GM23338 (cell line): ENCODE measurements at regions not wholly inside any gene's neighbourhood (a gene's known extent, or its start where the extent isn't known, plus 50 kb on each side); places are given as distances from the start of the nearest gene placed in this dataset.

Source experiments
- ATAC-seq: fragments of 200-7000 bp; cut with Tn5 transposase; 3 replicates; pipeline ENCODE4 v1.9.1; 2020
- DNase-seq: peaks from one replicate; pipeline ENCODE4 v3.0.0-alpha.2; 2015; ENCODE audit warnings: low spot score
- H2AFZ ChIP-seq: fragments of 200-600 bp; sonication (generic); 2 replicates; pipeline ENCODE4 v1.8.0; 2016; ENCODE audit warnings: antibody characterized with exemption, mild to moderate bottlenecking, moderate library complexity
- H3F3A ChIP-seq: fragments of 200-600 bp; sonication (generic); replicated peaks from 2 replicates; pipeline ENCODE4 v1.8.0; 2017; ENCODE audit warnings: antibody characterized with exemption, mixed run types, low read depth
- H3K27ac ChIP-seq: fragments of 200-600 bp; sonication (generic); 2 replicates; pipeline ENCODE4 v1.6.1; 2016; ENCODE audit warnings: low read depth
- H3K27me3 ChIP-seq: fragments of 200-600 bp; sonication (generic); 2 replicates; pipeline ENCODE4 v1.8.0; 2016; ENCODE audit warnings: mild to moderate bottlenecking, mixed run types, moderate library complexity; ENCODE audit not compliant: insufficient read depth
- H3K36me3 ChIP-seq: fragments of 200-600 bp; sonication (generic); 2 replicates; pipeline ENCODE4 v1.8.0; 2016; ENCODE audit warnings: mild to moderate bottlenecking; ENCODE audit not compliant: insufficient read depth
- H3K4me1 ChIP-seq: fragments of 200-600 bp; sonication (generic); 2 replicates; pipeline ENCODE4 v1.8.0; 2016; ENCODE audit warnings: mild to moderate bottlenecking, moderate library complexity; ENCODE audit not compliant: insufficient read depth
- H3K4me2 ChIP-seq: fragments of 200-600 bp; sonication (generic); 2 replicates; pipeline ENCODE4 v1.7.1; 2017; ENCODE audit warnings: mixed run types
- H3K4me3 ChIP-seq: fragments of 200-600 bp; sonication (generic); 2 replicates; pipeline ENCODE4 v1.6.1; 2016; ENCODE audit warnings: mixed run types
- H3K79me2 ChIP-seq: fragments of 200-600 bp; sonication (generic); replicated peaks from 2 replicates; pipeline ENCODE4 v1.8.0; 2017; ENCODE audit warnings: mild to moderate bottlenecking; ENCODE audit not compliant: insufficient read depth
- H3K9me2 ChIP-seq: fragments of 200-600 bp; sonication (generic); 2 replicates; pipeline ENCODE4 v1.8.0; 2017; ENCODE audit not compliant: insufficient read depth
- H4K20me1 ChIP-seq: fragments of 200-600 bp; sonication (generic); replicated peaks from 2 replicates; pipeline ENCODE4 v1.8.0; 2017; ENCODE audit warnings: mild to moderate bottlenecking; ENCODE audit not compliant: insufficient read depth
- H3K27ac Mint-ChIP-seq: 2 replicates; pipeline ENCODE4 v1.8.0; 2020; ENCODE audit warnings: inconsistent platforms, mild to moderate bottlenecking, moderate library complexity, mixed read lengths
- H3K27me3 Mint-ChIP-seq: 3 replicates; pipeline ENCODE4 v1.8.0; 2022; ENCODE audit warnings: low read depth, mild to moderate bottlenecking, moderate library complexity, mixed read lengths, inconsistent platforms; ENCODE audit not compliant: insufficient read depth, poor library complexity
- H3K36me3 Mint-ChIP-seq: 3 replicates; pipeline ENCODE4 v1.8.0; 2021; ENCODE audit warnings: low read depth, mild to moderate bottlenecking, inconsistent platforms, moderate library complexity, mixed read lengths
- H3K4me1 Mint-ChIP-seq: 3 replicates; pipeline ENCODE4 v1.8.0; 2020; ENCODE audit warnings: mild to moderate bottlenecking, inconsistent platforms, mixed read lengths
- H3K4me3 Mint-ChIP-seq: 3 replicates; pipeline ENCODE4 v1.8.0; 2021; ENCODE audit warnings: moderate library complexity, mild to moderate bottlenecking, inconsistent platforms, mixed read lengths
- H3K9me3 Mint-ChIP-seq: 3 replicates; pipeline ENCODE4 v1.8.0; 2020; ENCODE audit warnings: moderate library complexity, mild to moderate bottlenecking, inconsistent platforms, mixed read lengths
- EZH2 ChIP-seq: fragments of 200-600 bp; sonication (generic); IDR thresholded peaks from one replicate; pipeline ENCODE4 v1.8.0; 2017; ENCODE audit warnings: antibody characterized with exemption, mild to moderate bottlenecking, low read depth; ENCODE audit not compliant: unreplicated experiment
- EZH2phosphoT487 ChIP-seq: fragments of 200-600 bp; sonication (generic); IDR thresholded peaks from one replicate; pipeline ENCODE4 v1.8.1; 2018; ENCODE audit warnings: antibody characterized with exemption; ENCODE audit not compliant: unreplicated experiment
- NANOG ChIP-seq: IDR thresholded peaks from 2 replicates; pipeline ENCODE4 v1.6.1; 2016; ENCODE audit warnings: antibody characterized with exemption, borderline replicate concordance
- ZNF114 ChIP-seq: fragments of 250-450 bp; sonication (Bioruptor Pico); IDR thresholded peaks from 2 replicates; pipeline ENCODE4 v1.5.0; 2020; ENCODE audit warnings: mild to moderate bottlenecking, moderate library complexity
- TF ChIP-seq, protein P1 (sequence below): fragments of 250-450 bp; sonication (Bioruptor Pico); IDR thresholded peaks from 2 replicates; pipeline ENCODE4 v1.5.0; 2020; ENCODE audit warnings: mild to moderate bottlenecking, moderate library complexity
- TF ChIP-seq, protein P2 (sequence below): IDR thresholded peaks from 2 replicates; pipeline ENCODE4 v1.6.1; 2016; ENCODE audit warnings: antibody characterized with exemption

DNA sequence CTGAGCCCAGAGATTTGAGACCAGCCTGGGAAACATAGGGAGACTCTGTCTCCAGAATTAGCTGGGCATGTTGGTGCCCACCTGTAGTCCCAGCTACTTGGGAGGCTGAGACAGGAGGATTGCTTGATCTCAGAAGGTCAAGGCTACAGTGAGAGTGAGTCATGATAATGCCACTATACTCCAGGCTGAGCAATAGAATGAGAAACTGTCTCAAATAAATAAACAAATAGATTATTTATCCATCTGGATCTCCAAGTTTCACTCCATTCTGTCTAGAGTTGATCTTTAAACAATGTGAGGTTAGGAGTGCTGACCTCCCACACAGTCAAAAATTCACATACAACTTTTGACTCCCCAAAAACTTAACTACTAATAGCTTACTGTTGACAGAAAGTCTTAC lies 106.8 kb upstream of the PALMD start (continued):
- TF ChIP-seq, protein P1, sequence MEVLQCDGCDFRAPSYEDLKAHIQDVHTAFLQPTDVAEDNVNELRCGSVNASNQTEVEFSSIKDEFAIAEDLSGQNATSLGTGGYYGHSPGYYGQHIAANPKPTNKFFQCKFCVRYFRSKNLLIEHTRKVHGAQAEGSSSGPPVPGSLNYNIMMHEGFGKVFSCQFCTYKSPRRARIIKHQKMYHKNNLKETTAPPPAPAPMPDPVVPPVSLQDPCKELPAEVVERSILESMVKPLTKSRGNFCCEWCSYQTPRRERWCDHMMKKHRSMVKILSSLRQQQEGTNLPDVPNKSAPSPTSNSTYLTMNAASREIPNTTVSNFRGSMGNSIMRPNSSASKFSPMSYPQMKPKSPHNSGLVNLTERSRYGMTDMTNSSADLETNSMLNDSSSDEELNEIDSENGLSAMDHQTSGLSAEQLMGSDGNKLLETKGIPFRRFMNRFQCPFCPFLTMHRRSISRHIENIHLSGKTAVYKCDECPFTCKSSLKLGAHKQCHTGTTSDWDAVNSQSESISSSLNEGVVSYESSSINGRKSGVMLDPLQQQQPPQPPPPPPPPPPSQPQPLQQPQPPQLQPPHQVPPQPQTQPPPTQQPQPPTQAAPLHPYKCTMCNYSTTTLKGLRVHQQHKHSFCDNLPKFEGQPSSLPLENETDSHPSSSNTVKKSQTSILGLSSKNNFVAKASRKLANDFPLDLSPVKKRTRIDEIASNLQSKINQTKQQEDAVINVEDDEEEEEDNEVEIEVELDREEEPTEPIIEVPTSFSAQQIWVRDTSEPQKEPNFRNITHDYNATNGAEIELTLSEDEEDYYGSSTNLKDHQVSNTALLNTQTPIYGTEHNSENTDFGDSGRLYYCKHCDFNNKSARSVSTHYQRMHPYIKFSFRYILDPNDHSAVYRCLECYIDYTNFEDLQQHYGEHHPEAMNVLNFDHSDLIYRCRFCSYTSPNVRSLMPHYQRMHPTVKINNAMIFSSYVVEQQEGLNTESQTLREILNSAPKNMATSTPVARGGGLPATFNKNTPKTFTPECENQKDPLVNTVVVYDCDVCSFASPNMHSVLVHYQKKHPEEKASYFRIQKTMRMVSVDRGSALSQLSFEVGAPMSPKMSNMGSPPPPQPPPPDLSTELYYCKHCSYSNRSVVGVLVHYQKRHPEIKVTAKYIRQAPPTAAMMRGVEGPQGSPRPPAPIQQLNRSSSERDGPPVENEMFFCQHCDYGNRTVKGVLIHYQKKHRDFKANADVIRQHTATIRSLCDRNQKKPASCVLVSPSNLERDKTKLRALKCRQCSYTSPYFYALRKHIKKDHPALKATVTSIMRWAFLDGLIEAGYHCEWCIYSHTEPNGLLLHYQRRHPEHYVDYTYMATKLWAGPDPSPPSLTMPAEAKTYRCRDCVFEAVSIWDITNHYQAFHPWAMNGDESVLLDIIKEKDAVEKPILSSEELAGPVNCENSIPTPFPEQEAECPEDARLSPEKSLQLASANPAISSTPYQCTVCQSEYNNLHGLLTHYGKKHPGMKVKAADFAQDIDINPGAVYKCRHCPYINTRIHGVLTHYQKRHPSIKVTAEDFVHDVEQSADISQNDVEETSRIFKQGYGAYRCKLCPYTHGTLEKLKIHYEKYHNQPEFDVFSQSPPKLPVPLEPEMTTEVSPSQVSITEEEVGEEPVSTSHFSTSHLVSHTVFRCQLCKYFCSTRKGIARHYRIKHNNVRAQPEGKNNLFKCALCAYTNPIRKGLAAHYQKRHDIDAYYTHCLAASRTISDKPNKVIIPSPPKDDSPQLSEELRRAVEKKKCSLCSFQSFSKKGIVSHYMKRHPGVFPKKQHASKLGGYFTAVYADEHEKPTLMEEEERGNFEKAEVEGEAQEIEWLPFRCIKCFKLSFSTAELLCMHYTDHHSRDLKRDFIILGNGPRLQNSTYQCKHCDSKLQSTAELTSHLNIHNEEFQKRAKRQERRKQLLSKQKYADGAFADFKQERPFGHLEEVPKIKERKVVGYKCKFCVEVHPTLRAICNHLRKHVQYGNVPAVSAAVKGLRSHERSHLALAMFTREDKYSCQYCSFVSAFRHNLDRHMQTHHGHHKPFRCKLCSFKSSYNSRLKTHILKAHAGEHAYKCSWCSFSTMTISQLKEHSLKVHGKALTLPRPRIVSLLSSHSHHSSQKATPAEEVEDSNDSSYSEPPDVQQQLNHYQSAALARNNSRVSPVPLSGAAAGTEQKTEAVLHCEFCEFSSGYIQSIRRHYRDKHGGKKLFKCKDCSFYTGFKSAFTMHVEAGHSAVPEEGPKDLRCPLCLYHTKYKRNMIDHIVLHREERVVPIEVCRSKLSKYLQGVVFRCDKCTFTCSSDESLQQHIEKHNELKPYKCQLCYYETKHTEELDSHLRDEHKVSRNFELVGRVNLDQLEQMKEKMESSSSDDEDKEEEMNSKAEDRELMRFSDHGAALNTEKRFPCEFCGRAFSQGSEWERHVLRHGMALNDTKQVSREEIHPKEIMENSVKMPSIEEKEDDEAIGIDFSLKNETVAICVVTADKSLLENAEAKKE (CRISPR knock-in tag): no peak
- no peak for TF ChIP-seq EZH2
- TF ChIP-seq, protein P2, sequence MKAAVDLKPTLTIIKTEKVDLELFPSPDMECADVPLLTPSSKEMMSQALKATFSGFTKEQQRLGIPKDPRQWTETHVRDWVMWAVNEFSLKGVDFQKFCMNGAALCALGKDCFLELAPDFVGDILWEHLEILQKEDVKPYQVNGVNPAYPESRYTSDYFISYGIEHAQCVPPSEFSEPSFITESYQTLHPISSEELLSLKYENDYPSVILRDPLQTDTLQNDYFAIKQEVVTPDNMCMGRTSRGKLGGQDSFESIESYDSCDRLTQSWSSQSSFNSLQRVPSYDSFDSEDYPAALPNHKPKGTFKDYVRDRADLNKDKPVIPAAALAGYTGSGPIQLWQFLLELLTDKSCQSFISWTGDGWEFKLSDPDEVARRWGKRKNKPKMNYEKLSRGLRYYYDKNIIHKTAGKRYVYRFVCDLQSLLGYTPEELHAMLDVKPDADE: no peak

GRCh38 chr1:99540744-99541143 lies 105.2 kb upstream of the PALMD start:
- H4K20me1 ChIP-seq: no peaks in the 10 kb centered on the region
- no peak overlapping the region for H3K27ac Mint-ChIP-seq
- ATAC-seq (no peak), DNase-seq (no peak)
- no peaks in the 10 kb centered on the region for H3K27me3 ChIP-seq
- H3K4me3 Mint-ChIP-seq: no peak overlapping the region
- peaks cover 5% of the 10 kb centered on the region; the same call in 2 of the 3 replicates for H3K36me3 Mint-ChIP-seq
- peaks cover 2% of the 10 kb centered on the region; the same call in 1 of the 3 replicates for H3K4me1 Mint-ChIP-seq
- H3K4me1 ChIP-seq: no peaks in the 10 kb centered on the region
- no peaks in the 10 kb centered on the region for H3F3A ChIP-seq
- H3K27me3 Mint-ChIP-seq: no peaks in the 10 kb centered on the region
- H3K4me2 ChIP-seq: no peak overlapping the region
- peaks cover 3% of the 10 kb centered on the region; the same call in 1 of the 3 replicates for H3K9me3 Mint-ChIP-seq
- no peak for TF ChIP-seq ZNF114
- no peak for TF ChIP-seq NANOG
- TF ChIP-seq EZH2phosphoT487: no peak
- 0 out of 2 replicates have a peak, but pooled peaks cover 5% of the 10 kb centered on the region for H3K9me2 ChIP-seq
- no peaks in the 10 kb centered on the region for H3K79me2 ChIP-seq
- H3K36me3 ChIP-seq: no peaks in the 10 kb centered on the region
- no peak overlapping the region for H2AFZ ChIP-seq
- no peak overlapping the region for H3K4me3 ChIP-seq
- no peak overlapping the region for H3K27ac ChIP-seq
